HCT116 (cell line): ENCODE measurements at regions not wholly inside any gene's neighbourhood (a gene's known extent, or its start where the extent isn't known, plus 50 kb on each side); places are given as distances from the start of the nearest gene placed in this dataset.
"Not testable (repeated sequence)": the region's sequence is repeated elsewhere in the genome, so short reads cannot be mapped to it uniquely, and the experiment has no call there.

Source experiments
- EZH2 ChIP-seq: fragments of 200-600 bp; sonication (generic); IDR thresholded peaks from 2 replicates; pipeline ENCODE4 v1.6.1; 2017; ENCODE audit warnings: antibody characterized with exemption, mixed run types
- EZH2phosphoT487 ChIP-seq: fragments of 200-600 bp; IDR thresholded peaks from 2 replicates; pipeline ENCODE4 v1.6.1; 2018; ENCODE audit warnings: antibody characterized with exemption, borderline replicate concordance
- JUND ChIP-seq: IDR thresholded peaks from 2 replicates; pipeline ENCODE4 v1.6.1; 2012
- POLR2A ChIP-seq: IDR thresholded peaks from 2 replicates; pipeline ENCODE4 v1.7.0; 2011; ENCODE audit warnings: borderline replicate concordance; ENCODE audit not compliant: insufficient read depth, insufficient read length; ENCODE audit errors: extremely low read depth
- POLR2AphosphoS5 ChIP-seq: IDR thresholded peaks from 2 replicates; pipeline ENCODE4 v1.6.1; 2011; ENCODE audit warnings: mild to moderate bottlenecking, low read depth, low read length, moderate library complexity
- RAD21 ChIP-seq: IDR thresholded peaks from 2 replicates; pipeline ENCODE4 v1.6.1; 2012; ENCODE audit warnings: low read depth, mild to moderate bottlenecking
- SP1 ChIP-seq: IDR thresholded peaks from 2 replicates; pipeline ENCODE4 v1.6.1; 2012; ENCODE audit warnings: low read depth
- TCF7L2 ChIP-seq: IDR thresholded peaks from 2 replicates; pipeline ENCODE4 v1.7.0; 2011; ENCODE audit warnings: borderline replicate concordance, inconsistent platforms; ENCODE audit not compliant: insufficient read depth, insufficient read length; ENCODE audit errors: extremely low read depth
- YY1 ChIP-seq: IDR thresholded peaks from 2 replicates; pipeline ENCODE4 v1.6.1; 2011; ENCODE audit warnings: low read length, low read depth, moderate library complexity, mild to moderate bottlenecking; ENCODE audit not compliant: insufficient replicate concordance; ENCODE audit errors: extremely low read depth
- ZFX ChIP-seq: fragments of 450-650 bp; IDR thresholded peaks from 2 replicates; pipeline ENCODE4 v1.6.1; 2017
- TF ChIP-seq, protein P1 (sequence below), 3 experiments: fragments of 200-600 bp in 1 of 3; sonication (generic) in 1 of 3; IDR thresholded peaks in 2 of 3; conservative IDR thresholded peaks in 1 of 3; 2 replicates each; pipeline ENCODE4 v1.5.1; 2012 to 2017; ENCODE audit warnings: low read depth in 2 of 3, low read length in 2 of 3, antibody characterized with exemption in 1 of 3, borderline replicate concordance in 1 of 3, control low read depth in 1 of 3, mild to moderate bottlenecking in 1 of 3, mixed read lengths in 1 of 3, mixed run types in 1 of 3, moderate library complexity in 1 of 3; ENCODE audit not compliant: insufficient read depth in 1 of 3
- TF ChIP-seq, protein P2 (sequence below): IDR thresholded peaks from 2 replicates; pipeline ENCODE4 v1.6.1; 2012

DNA sequence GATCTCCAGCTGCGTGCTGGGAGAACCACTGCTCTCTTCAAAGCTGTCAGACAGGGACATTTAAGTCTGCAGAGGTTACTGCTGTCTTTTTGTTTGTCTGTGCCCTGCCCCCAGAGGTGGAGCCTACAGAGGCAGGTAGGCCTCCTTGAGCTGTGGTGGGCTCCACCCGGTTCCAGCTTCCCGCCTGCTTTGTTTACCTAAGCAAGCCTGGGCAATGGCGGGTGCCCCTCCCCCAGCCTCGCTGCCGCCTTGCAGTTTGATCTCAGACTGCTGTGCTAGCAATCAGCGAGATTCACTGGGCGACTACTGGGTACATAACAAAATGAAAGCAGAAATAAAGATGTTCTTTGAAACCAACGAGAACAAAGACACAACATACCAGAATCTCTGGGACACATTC lies 194.3 kb downstream of the OSR1 start:
- not testable (repeated sequence) for TF ChIP-seq EZH2phosphoT487, ZFX, JUND, POLR2A, POLR2AphosphoS5, TCF7L2, YY1, RAD21, SP1, EZH2
- TF ChIP-seq, protein P1, sequence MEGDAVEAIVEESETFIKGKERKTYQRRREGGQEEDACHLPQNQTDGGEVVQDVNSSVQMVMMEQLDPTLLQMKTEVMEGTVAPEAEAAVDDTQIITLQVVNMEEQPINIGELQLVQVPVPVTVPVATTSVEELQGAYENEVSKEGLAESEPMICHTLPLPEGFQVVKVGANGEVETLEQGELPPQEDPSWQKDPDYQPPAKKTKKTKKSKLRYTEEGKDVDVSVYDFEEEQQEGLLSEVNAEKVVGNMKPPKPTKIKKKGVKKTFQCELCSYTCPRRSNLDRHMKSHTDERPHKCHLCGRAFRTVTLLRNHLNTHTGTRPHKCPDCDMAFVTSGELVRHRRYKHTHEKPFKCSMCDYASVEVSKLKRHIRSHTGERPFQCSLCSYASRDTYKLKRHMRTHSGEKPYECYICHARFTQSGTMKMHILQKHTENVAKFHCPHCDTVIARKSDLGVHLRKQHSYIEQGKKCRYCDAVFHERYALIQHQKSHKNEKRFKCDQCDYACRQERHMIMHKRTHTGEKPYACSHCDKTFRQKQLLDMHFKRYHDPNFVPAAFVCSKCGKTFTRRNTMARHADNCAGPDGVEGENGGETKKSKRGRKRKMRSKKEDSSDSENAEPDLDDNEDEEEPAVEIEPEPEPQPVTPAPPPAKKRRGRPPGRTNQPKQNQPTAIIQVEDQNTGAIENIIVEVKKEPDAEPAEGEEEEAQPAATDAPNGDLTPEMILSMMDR (IDR thresholded peaks at IDR 0.05 in 2 of 3, conservative IDR thresholded peaks at IDR 0.05 in 1 of 3; ENCODE audit: borderline replicate concordance in 1 of 3, insufficient read depth in 1 of 3, low read depth in 2 of 3, low read length in 2 of 3) = not testable (repeated sequence)
- TF ChIP-seq, protein P2, sequence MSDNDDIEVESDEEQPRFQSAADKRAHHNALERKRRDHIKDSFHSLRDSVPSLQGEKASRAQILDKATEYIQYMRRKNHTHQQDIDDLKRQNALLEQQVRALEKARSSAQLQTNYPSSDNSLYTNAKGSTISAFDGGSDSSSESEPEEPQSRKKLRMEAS = not testable (repeated sequence)
